HK-2 (cell line): ENCODE measurements at regions not wholly inside any gene's neighbourhood (a gene's known extent, or its start where the extent isn't known, plus 50 kb on each side); places are given as distances from the start of the nearest gene placed in this dataset.
"Not testable (repeated sequence)": the region's sequence is repeated elsewhere in the genome, so short reads cannot be mapped to it uniquely, and the experiment has no call there.

Source experiments
- DNase-seq: peaks from one replicate; pipeline ENCODE4 v3.0.0-alpha.2; 2018; ENCODE audit not compliant: unreplicated experiment

- DNase-seq, result no peak
Measured at GRCh38 chr12:67534681-67535080, 113.9 kb upstream of the DYRK2 start.

GRCh38 chr12:67535176-67535575, 113.4 kb upstream of the DYRK2 start:
- no peak for DNase-seq

GRCh38 chr12:67535971-67536370, 112.6 kb upstream of the DYRK2 start:
- DNase-seq, result no peak

- DNase-seq, result no peak
Measured at GRCh38 chr12:67539329-67539728, 109.2 kb upstream of the DYRK2 start.

- no peak for DNase-seq
Measured at GRCh38 chr12:67539946-67540345, 108.6 kb upstream of the DYRK2 start.

- no peak for DNase-seq
Measured at GRCh38 chr12:67540920-67541624, 107.5 kb upstream of the DYRK2 start.

GRCh38 chr12:67541625-67541991, 106.9 kb upstream of the DYRK2 start:
- no peak for DNase-seq

GRCh38 chr12:67543021-67543770, 105.3 kb upstream of the DYRK2 start:
- no peak for DNase-seq

GRCh38 chr12:67545298-67545697, 103.2 kb upstream of the DYRK2 start:
- DNase-seq, result no peak

- DNase-seq, result no peak
Measured at GRCh38 chr12:67546746-67547145, 101.8 kb upstream of the DYRK2 start.

- DNase-seq, result not testable (repeated sequence)
Measured at GRCh38 chr12:67555075-67555717, 93.3 kb upstream of the DYRK2 start.

GRCh38 chr12:67558775-67559174, 89.8 kb upstream of the DYRK2 start:
- no peak for DNase-seq

- no peak for DNase-seq
Measured at GRCh38 chr12:67559751-67560150, 88.8 kb upstream of the DYRK2 start.

- no peak for DNase-seq
Measured at GRCh38 chr12:67562513-67563287, 85.8 kb upstream of the DYRK2 start.

- no peak for DNase-seq
Measured at GRCh38 chr12:67568055-67568454, 80.5 kb upstream of the DYRK2 start.

GRCh38 chr12:67572492-67572891, 76.1 kb upstream of the DYRK2 start:
- DNase-seq, result no peak

GRCh38 chr12:67573566-67573965, 75.0 kb upstream of the DYRK2 start:
- no peak for DNase-seq

GRCh38 chr12:67578976-67579661, 69.4 kb upstream of the DYRK2 start:
- no peak for DNase-seq

GRCh38 chr12:67579662-67580003, 68.9 kb upstream of the DYRK2 start:
- no peak for DNase-seq

- no peak for DNase-seq
Measured at GRCh38 chr12:67582238-67582834, 66.2 kb upstream of the DYRK2 start.

GRCh38 chr12:67582844-67583243, 65.7 kb upstream of the DYRK2 start:
- no peak for DNase-seq
